ENCODE measurements at regions not wholly inside any gene's neighbourhood (a gene's known extent, or its start where the extent isn't known, plus 50 kb on each side); places are given as distances from the start of the nearest gene placed in this dataset.

DNA sequence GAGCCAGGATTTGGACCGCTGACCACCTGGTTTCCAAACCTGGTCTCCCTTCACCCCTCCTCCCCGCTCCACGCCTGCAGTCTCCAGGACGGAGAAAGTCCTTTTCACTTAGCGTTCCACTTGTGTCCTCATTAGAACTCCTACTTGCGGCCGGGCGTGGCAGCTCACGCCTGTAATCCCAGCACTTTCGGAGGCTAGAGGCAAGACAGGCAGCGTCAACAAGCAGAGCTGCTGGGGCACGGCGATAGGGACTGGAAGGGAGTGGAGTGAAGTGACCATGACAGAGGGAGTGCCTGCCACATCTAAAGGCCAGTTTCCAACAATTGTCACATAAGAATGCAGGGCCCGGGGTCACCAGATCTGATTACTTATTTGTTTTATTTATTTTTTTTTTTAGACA lies 132.5 kb upstream of the NCOR2 start:
- TF ChIP-seq, protein P1, sequence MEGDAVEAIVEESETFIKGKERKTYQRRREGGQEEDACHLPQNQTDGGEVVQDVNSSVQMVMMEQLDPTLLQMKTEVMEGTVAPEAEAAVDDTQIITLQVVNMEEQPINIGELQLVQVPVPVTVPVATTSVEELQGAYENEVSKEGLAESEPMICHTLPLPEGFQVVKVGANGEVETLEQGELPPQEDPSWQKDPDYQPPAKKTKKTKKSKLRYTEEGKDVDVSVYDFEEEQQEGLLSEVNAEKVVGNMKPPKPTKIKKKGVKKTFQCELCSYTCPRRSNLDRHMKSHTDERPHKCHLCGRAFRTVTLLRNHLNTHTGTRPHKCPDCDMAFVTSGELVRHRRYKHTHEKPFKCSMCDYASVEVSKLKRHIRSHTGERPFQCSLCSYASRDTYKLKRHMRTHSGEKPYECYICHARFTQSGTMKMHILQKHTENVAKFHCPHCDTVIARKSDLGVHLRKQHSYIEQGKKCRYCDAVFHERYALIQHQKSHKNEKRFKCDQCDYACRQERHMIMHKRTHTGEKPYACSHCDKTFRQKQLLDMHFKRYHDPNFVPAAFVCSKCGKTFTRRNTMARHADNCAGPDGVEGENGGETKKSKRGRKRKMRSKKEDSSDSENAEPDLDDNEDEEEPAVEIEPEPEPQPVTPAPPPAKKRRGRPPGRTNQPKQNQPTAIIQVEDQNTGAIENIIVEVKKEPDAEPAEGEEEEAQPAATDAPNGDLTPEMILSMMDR (IDR thresholded peaks at IDR 0.05; ENCODE audit: low read length) = no peak
- TF ChIP-seq EZH2 (IDR thresholded peaks at IDR 0.05; ENCODE audit: borderline replicate concordance, low read length) = no peak

Measured in OCI-LY1 (cell line).